GM12801 (cell line): ENCODE measurements at regions not wholly inside any gene's neighbourhood (a gene's known extent, or its start where the extent isn't known, plus 50 kb on each side); places are given as distances from the start of the nearest gene placed in this dataset.

ENCODE experiments used
- TF ChIP-seq, protein P1 (sequence below): IDR thresholded peaks from one replicate; pipeline ENCODE4 v1.5.1; 2011; ENCODE audit warnings: control low read depth; ENCODE audit not compliant: insufficient read length; ENCODE audit errors: extremely low read depth

DNA sequence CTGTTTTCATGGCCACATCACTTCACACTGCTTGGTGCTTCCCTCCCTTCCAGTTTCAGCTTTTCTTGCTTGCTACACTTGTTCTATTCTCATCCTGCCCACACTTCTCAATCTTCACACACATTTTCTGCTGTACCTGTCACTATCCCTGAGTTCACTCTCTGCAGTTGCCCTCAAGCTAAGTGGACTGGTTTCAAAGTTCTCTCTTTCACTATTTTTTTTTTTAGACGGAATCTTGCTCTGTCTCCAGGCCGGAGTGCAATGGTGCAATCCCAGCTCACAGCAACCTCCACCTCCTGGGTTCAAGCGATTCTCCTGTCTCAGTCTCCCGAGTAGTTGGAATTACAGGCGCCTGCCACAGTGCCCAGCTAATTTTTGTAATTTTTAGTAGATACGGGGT lies 130.6 kb upstream of the FAM83B start:
- TF ChIP-seq, protein P1, sequence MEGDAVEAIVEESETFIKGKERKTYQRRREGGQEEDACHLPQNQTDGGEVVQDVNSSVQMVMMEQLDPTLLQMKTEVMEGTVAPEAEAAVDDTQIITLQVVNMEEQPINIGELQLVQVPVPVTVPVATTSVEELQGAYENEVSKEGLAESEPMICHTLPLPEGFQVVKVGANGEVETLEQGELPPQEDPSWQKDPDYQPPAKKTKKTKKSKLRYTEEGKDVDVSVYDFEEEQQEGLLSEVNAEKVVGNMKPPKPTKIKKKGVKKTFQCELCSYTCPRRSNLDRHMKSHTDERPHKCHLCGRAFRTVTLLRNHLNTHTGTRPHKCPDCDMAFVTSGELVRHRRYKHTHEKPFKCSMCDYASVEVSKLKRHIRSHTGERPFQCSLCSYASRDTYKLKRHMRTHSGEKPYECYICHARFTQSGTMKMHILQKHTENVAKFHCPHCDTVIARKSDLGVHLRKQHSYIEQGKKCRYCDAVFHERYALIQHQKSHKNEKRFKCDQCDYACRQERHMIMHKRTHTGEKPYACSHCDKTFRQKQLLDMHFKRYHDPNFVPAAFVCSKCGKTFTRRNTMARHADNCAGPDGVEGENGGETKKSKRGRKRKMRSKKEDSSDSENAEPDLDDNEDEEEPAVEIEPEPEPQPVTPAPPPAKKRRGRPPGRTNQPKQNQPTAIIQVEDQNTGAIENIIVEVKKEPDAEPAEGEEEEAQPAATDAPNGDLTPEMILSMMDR = no peak

DNA sequence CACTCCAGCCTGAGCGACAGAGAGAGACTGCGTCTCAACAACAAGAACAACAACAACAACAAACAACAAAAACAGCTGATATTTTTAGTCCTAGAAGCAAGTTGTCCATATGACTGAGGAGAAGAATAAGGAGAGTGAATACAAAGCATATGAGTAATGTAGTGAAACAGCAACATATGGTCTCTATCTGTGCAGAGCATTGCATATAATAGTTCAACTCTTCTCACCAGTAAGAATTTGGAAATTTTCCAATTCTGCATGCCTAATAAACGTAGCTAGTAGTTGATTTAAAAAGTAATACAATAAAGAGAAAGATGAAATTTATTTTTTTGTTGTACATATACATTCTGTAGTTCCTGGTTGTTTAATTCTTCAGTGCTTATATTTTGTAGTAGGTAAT lies 129.7 kb upstream of the FAM83B start:
- TF ChIP-seq, protein P1 = no peak

DNA sequence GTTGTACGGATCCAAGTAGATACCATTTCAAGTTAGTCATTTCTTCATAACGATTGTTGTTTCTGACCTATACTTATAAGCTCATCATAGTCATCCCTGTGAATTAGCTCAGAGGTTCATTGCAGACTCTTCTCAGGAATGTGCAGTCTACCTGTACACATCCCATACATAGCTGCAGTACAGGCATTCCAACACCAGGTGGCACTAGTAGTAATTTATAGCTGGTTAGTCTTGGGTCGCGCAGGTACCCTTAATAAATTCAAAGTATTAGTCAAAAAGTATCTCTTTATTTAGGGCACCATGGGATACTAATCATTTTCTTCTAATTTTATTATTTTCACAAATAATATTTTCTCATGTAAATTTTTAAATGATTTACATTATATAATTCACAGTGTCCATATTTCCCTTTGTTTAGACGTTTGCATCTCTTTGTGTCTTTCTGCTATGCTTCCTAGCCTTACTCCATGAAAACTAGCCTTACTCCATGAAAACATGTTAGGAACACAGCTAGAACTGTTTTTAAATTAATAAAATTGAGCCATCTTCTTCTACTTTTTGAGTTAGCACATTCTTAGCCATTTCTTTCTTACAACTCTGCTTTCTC lies 128.6 kb upstream of the FAM83B start:
- TF ChIP-seq, protein P1 = peak; percentile 34

DNA sequence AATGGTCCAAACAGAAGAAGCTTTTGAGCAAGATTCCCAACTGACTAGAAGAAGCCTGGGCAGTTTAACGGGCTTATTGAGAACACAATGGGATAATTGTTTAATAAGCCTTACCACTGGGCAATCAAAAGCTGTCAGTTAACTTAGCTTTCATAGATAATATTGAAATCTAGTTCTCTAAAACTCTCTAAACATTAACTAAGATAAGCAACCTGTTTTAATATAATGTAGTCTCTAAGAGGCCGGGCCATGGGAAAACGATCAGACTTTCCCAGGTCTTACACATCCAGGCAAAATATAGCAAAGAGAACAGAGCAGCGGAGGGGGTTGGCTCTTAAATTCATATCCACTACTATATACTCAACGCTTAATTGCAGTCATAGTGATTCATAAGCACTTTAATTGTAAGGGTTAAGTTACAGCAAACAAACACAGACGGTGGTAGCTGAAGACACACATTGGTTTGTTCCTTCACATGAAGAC lies 128.0 kb upstream of the FAM83B start:
- TF ChIP-seq, protein P1 = no peak

DNA sequence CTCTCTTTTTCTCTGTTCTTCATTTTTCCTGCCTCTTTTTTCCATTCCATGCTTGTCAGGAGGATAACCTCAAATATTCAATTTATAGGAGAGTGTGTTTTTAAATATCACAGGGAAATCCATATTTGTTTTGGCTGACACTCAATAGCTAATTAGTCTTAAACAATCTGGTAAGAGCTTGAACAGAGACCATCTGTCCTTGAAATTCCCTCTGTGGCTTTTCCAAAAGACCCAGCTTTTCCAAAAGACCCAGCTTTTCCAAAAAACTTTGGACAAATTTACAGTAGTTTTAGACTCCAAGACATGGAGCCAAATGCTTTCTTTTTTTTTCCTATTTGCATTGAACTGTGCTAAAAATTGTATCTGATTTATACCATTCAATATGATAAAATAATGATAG lies 127.4 kb upstream of the FAM83B start:
- TF ChIP-seq, protein P1 = no peak

DNA sequence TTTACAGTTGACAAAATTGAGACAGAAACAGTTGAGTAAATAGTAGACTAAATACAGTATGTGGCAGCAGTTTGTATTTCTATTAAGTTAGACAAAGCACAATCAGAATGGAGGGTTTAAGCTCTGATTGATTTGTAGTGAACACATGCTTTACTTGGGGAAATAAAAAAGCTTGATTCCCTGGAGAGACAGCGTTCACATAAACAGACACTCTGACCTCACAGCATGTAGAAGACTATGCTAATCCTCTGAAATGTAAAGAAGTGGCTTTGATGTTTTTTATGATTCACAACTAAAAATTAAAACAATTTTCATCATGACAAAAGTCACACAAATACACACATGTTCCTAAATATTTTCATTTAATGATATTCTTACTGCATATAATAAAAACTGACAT lies 126.9 kb upstream of the FAM83B start:
- TF ChIP-seq, protein P1 = no peak

DNA sequence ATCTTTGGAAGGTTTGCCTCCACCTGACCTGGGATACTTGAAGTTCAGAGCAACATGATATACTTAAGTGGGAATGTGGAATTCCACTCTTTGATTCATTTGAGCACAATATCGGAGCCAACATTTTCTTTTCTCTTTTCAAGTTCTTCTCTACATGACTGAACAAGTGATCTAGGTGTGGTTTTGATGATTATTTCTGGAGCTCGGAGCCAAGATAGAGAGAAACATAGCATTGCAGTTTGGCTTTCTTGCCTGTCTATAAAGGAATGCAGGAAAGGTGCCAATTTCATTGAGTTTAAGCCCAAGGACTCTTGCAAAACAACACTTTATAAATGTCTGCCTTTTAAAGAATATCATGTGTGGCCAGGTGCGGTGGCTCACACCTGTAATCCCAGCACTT lies 124.2 kb upstream of the FAM83B start:
- TF ChIP-seq, protein P1 = no peak
